Ammon's horn (tissue), 1 donor: ENCODE measurements at regions not wholly inside any gene's neighbourhood (a gene's known extent, or its start where the extent isn't known, plus 50 kb on each side); places are given as distances from the start of the nearest gene placed in this dataset.
"Not testable (repeated sequence)": the region's sequence is repeated elsewhere in the genome, so short reads cannot be mapped to it uniquely, and the experiment has no call there.

ENCODE experiments used
- DNase-seq: peaks from one replicate; pipeline ENCODE4 v3.0.0-alpha.2; 2016; ENCODE audit warnings: low spot score

GRCh38 chr1:222240536-222241181 lies 307.2 kb downstream of the HHIPL2 start:
- DNase-seq, result no peak

GRCh38 chr1:222239130-222239529 lies 308.8 kb downstream of the HHIPL2 start:
- DNase-seq, result no peak

- peak; percentile 3 for DNase-seq
These were observed 313.6 kb downstream of the HHIPL2 start for GRCh38 chr1:222234351-222234750.

GRCh38 chr1:222233444-222234158 lies 314.3 kb downstream of the HHIPL2 start:
- DNase-seq, result no peak

GRCh38 chr1:222232842-222233241 lies 315.1 kb downstream of the HHIPL2 start:
- DNase-seq, result no peak

GRCh38 chr1:222229672-222230312 lies 318.1 kb downstream of the HHIPL2 start:
- DNase-seq, result no peak

- DNase-seq, result no peak
These were observed 322.6 kb downstream of the HHIPL2 start for GRCh38 chr1:222225316-222225691.

GRCh38 chr1:222224636-222225315 lies 323.1 kb downstream of the HHIPL2 start:
- no peak for DNase-seq

GRCh38 chr1:222224156-222224555 lies 323.7 kb downstream of the HHIPL2 start:
- DNase-seq, result no peak

- DNase-seq, result no peak
These were observed 324.9 kb downstream of the HHIPL2 start for GRCh38 chr1:222223010-222223409.

- DNase-seq, result no peak
These were observed 331.6 kb downstream of the HHIPL2 start for GRCh38 chr1:222216255-222216754.

- no peak for DNase-seq
These were observed 337.1 kb downstream of the HHIPL2 start for GRCh38 chr1:222210776-222211175.

GRCh38 chr1:222204475-222204874 lies 343.4 kb downstream of the HHIPL2 start:
- DNase-seq, result no peak

GRCh38 chr1:222202831-222203230 lies 345.1 kb downstream of the HHIPL2 start:
- no peak for DNase-seq

GRCh38 chr1:222196736-222197135 lies 351.2 kb downstream of the HHIPL2 start:
- DNase-seq, result no peak

GRCh38 chr1:222196288-222196687 lies 351.6 kb downstream of the HHIPL2 start:
- DNase-seq, result no peak

- no peak for DNase-seq
These were observed 352.0 kb downstream of the HHIPL2 start for GRCh38 chr1:222195857-222196256.

GRCh38 chr1:222189218-222189617 lies 358.7 kb downstream of the HHIPL2 start:
- DNase-seq, result no peak

- no peak for DNase-seq
These were observed 360.2 kb downstream of the HHIPL2 start for GRCh38 chr1:222187566-222188332.

GRCh38 chr1:222182641-222183040 lies 365.3 kb downstream of the HHIPL2 start:
- no peak for DNase-seq

- no peak for DNase-seq
These were observed 366.7 kb downstream of the HHIPL2 start for GRCh38 chr1:222181191-222181590.

GRCh38 chr1:222177496-222177895 lies 370.4 kb downstream of the HHIPL2 start:
- not testable (repeated sequence) for DNase-seq
